ENCODE measurements at regions not wholly inside any gene's neighbourhood (a gene's known extent, or its start where the extent isn't known, plus 50 kb on each side); places are given as distances from the start of the nearest gene placed in this dataset.

DNA sequence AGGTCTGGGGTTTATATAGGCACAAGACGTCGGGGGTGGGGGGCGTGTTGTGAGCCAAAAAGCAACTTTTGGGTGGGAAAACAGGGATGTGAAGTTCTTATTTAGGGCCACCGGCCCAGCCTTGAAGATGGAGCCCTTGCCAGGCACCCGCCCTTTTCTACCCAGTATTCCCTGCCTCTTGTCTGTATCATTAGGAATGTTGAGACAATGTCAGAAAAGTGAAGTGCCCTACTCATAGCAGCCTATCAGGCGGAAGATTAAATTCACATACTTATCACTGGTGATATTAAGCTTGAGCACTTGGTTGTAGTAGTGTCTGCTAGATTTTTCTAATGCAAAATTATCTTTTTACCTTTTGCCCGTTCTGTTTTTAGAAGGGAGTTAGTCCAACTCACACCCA lies 293.5 kb downstream of the CDH10 start:
- TF ChIP-seq, protein P1, sequence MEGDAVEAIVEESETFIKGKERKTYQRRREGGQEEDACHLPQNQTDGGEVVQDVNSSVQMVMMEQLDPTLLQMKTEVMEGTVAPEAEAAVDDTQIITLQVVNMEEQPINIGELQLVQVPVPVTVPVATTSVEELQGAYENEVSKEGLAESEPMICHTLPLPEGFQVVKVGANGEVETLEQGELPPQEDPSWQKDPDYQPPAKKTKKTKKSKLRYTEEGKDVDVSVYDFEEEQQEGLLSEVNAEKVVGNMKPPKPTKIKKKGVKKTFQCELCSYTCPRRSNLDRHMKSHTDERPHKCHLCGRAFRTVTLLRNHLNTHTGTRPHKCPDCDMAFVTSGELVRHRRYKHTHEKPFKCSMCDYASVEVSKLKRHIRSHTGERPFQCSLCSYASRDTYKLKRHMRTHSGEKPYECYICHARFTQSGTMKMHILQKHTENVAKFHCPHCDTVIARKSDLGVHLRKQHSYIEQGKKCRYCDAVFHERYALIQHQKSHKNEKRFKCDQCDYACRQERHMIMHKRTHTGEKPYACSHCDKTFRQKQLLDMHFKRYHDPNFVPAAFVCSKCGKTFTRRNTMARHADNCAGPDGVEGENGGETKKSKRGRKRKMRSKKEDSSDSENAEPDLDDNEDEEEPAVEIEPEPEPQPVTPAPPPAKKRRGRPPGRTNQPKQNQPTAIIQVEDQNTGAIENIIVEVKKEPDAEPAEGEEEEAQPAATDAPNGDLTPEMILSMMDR (conservative IDR thresholded peaks at IDR 0.05; ENCODE audit: low read length): no peak
- no peak for TF ChIP-seq EZH2phosphoT487 (IDR thresholded peaks at IDR 0.05; ENCODE audit: borderline replicate concordance)

All from Loucy (cell line).